GM12891 (cell line): ENCODE measurements at regions not wholly inside any gene's neighbourhood (a gene's known extent, or its start where the extent isn't known, plus 50 kb on each side); places are given as distances from the start of the nearest gene placed in this dataset.

ENCODE experiments used
- DNase-seq: peaks from one replicate; pipeline ENCODE4 v3.0.0; 2011; ENCODE audit warnings: low spot score; ENCODE audit not compliant: insufficient read length
- FAIRE-seq: peaks from 2 replicates; lab custom pipeline; 2011; peaks lifted over from hg19 to GRCh38; lab: Jason Lieb, UNC
- PAX5 ChIP-seq: IDR thresholded peaks from 2 replicates; pipeline ENCODE4 v1.6.1; 2011; ENCODE audit warnings: low read length, moderate library complexity, mild to moderate bottlenecking; ENCODE audit not compliant: insufficient read depth, severe bottlenecking
- POLR2A ChIP-seq: IDR thresholded peaks from 2 replicates; pipeline ENCODE4 v1.6.1; 2011; ENCODE audit warnings: low read depth, low read length, control low read depth
- POLR2AphosphoS5 ChIP-seq: IDR thresholded peaks from 2 replicates; pipeline ENCODE4 v1.6.1; 2011; ENCODE audit warnings: low read depth, low read length, control low read depth
- POU2F2 ChIP-seq: IDR thresholded peaks from 2 replicates; pipeline ENCODE4 v1.6.1; 2011; ENCODE audit warnings: low read depth, mild to moderate bottlenecking, control low read depth, low read length, moderate library complexity
- SPI1 ChIP-seq: IDR thresholded peaks from 2 replicates; pipeline ENCODE4 v1.6.1; 2011; ENCODE audit warnings: low read depth, low read length, control low read depth
- TAF1 ChIP-seq: IDR thresholded peaks from 2 replicates; pipeline ENCODE4 v1.6.1; 2011; ENCODE audit warnings: low read depth, low read length, control low read depth

DNA sequence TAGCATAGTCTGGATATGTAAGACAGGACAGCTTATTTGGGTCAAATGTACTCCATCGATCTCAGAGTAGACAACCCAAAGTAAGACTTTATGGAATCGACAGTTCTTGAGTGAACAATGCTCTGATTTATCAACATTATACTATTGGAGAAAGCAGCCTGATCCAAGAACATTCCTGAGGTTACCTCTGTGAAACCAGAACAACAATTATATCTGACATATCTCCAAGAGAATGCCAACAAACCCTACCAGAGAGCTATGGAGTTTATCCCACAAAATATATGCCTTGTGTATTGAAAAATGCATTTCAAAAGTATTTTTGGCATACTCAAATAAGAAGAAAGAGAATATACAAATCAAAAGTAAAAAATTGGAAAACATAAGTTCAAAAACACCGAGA lies 1985.9 kb downstream of the EFNA5 start:
- DNase-seq, result no peak
- TF ChIP-seq POLR2AphosphoS5, result no peak
- no peak for TF ChIP-seq POLR2A
- no peak for TF ChIP-seq POU2F2
- no peak for TF ChIP-seq TAF1
- no peak for TF ChIP-seq PAX5
- TF ChIP-seq SPI1, result no peak
- no peak for FAIRE-seq

DNA sequence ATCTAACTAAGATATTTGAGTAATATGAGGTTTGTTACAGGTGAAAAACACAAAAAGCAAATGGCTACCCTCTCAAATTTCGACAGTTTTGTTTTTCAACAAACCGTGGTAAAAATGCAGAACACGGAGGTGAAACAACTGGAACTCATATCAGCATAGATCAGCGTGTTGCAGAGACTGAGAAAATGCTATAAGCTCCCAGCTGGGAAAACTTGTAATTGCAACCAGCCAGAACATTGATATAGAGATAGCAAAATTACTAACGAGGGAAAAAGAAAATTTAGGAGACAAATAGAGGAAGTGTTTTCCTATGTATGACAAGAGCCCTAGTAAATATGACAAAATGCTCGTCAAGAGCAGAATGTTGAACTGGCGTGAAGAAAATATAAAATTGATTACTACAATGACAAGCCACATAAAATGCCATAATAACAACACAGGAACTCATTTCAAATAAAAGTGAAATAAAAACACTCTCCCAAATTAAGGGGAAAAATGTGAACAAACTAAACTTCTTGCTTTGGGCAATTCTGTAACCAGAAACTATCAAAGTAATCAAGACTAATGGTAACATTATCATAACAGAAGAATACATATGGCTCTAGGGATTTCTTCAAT lies 1989.8 kb downstream of the EFNA5 start:
- FAIRE-seq (no peak), DNase-seq (no peak)
- TF ChIP-seq POLR2A (no peak), POLR2AphosphoS5 (no peak), POU2F2 (no peak), SPI1 (no peak), PAX5 (no peak), TAF1 (no peak)

DNA sequence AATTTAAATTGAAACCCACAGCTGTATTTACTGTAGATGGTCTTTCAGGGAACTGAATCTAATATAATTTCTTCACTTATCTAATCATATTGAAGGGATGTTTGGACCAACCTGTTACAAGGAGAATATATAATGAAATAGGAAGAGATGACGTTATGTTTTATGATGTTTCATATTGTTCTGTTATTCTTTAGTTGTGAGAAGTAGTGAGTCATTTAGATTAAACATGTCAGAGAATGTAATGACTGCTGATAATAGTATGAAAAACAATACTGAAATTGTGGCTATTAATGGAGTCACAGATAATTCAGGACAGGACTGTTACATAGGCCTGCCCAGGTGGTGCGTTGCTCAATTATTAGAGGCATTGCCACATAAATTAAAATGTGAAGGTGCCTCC lies 1993.4 kb downstream of the EFNA5 start:
- DNase-seq (no peak), FAIRE-seq (no peak)
- no peak for TF ChIP-seq TAF1
- TF ChIP-seq POLR2AphosphoS5, result no peak
- TF ChIP-seq POU2F2, result no peak
- no peak for TF ChIP-seq SPI1
- no peak for TF ChIP-seq PAX5
- no peak for TF ChIP-seq POLR2A

DNA sequence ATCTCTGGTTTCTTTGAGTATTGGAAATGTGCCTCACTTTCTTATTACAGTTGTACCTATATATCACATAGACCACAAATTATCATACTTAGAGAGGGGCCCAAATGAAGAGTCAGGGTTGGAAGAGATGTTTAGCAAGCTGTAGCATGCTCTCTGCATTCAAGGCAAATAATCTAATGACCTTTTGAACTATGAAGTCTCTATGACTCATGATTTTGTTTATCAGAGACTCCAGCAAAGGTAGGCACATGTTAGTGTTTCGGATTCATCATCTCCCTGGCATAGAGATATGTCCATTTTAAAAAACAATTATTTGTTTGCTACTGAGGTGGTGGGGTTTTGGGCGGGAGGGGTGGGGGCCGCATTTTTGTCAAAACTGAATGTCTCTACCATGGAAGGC lies 2000.1 kb downstream of the EFNA5 start:
- FAIRE-seq, result no peak
- TF ChIP-seq POLR2AphosphoS5, result no peak
- no peak for TF ChIP-seq POLR2A
- TF ChIP-seq POU2F2, result no peak
- TF ChIP-seq TAF1, result no peak
- no peak for TF ChIP-seq SPI1
- no peak for TF ChIP-seq PAX5
- no peak for DNase-seq

DNA sequence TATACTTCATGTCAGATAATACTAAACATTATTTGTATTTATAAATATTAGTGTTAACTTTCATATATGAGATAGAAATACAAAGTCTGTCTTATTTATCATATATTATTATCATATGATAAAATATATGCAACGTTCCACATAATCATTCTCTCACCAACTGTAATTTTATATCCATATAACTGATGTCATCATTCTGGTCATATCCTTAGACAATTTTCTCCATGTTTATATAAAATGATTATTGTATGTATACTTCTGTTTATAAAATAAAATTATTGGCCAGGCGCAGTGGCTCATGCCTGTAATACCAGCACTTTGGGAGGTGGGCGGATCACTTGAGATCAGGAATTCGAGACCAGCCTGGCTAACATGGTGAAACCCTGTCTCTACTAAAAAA lies 2007.1 kb downstream of the EFNA5 start:
- no peak for TF ChIP-seq POLR2AphosphoS5
- no peak for TF ChIP-seq POLR2A
- TF ChIP-seq PAX5, result no peak
- no peak for TF ChIP-seq TAF1
- TF ChIP-seq POU2F2, result no peak
- TF ChIP-seq SPI1, result no peak
- FAIRE-seq (no peak), DNase-seq (no peak)

DNA sequence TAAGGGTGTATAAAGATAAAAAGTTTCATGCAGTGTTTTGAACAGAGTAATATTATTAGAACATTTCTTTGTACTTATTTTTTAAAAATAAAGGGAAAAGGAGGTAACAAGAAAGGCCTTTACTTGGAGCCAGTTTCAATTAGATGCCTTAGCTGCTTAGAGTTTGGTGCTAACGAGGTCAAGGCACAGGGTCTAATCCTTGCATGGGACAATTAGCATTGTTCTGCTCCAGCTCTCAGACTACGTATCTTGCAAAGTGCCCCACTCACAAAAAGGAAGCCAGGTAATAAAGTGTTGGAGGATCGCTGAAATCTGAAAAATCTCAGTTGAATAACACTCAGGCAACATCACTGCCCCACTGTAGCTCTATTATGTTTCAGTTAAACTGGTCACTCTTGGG lies 2011.3 kb downstream of the EFNA5 start:
- FAIRE-seq (no peak), DNase-seq (no peak)
- no peak for TF ChIP-seq TAF1
- no peak for TF ChIP-seq POLR2AphosphoS5
- TF ChIP-seq SPI1, result no peak
- TF ChIP-seq POU2F2, result no peak
- no peak for TF ChIP-seq POLR2A
- no peak for TF ChIP-seq PAX5

DNA sequence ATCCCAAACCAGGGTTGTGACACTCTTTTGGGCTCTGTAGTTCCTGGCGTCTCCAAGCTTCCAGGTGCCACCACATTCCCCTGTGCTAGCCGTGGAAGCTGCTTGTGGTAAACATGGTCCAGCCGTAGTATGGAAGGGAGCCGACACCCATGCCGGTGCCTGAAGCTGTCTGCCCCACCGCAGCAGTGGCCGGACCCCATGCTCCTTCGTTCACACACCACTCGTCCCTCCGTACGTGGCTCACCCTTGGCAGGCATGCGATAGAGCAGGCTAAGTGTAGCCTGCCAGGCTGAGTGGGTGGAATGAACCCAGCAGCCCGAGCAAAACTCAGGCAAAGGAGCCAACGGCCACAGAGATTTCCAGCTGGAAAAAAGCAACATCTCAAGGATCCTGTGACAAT lies 2030.4 kb downstream of the EFNA5 start:
- TF ChIP-seq SPI1, result no peak
- FAIRE-seq (no peak), DNase-seq (no peak)

DNA sequence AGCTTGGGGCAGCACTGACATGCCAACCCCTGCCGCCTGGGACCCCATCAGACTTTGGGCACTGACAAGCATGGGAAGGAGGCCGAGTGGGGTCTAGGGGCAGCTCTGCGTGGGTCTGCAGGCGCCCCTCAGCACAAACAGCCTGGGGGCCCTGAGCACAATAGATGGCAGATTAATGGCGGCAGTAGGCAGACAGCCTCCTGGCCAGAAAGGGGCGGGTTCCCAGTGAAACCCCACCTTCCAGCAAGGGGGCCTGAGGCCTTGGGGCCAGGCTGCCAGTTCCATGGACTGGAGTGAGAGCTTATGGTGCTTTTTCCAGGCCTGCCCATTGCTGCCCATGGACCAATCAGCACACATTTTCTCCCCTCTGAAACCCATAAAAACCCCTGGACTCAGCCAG lies 2031.2 kb downstream of the EFNA5 start:
- no peak for DNase-seq

DNA sequence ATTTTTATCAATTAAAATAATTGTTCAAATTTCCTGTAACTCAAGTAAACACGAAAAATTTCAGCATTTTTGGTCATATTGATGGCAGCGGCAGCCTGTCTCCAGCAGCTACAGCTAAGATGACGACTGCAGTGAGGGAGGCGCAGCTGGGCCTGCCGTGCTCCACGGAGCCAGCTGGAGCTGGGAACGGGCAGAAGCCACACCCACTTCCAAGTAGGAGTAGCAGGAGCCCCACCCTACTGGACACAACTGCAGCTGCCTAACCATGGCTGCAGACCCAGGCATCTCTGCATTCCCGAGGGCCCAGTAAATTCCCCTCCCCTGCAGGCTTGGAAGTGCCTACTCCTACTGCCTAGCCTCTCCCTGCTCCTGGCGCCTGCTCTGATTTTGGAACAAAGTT lies 2031.7 kb downstream of the EFNA5 start:
- no peak for FAIRE-seq
- no peak for TF ChIP-seq PAX5
- DNase-seq, result no peak

More for the DNA sequence above, 2031.2 kb downstream of the EFNA5 start:
- TF ChIP-seq POLR2AphosphoS5, result no peak
- TF ChIP-seq PAX5, result no peak
- TF ChIP-seq SPI1, result no peak
- no peak for TF ChIP-seq POLR2A
- no peak for TF ChIP-seq POU2F2
- no peak for TF ChIP-seq TAF1
- no peak for FAIRE-seq

DNA sequence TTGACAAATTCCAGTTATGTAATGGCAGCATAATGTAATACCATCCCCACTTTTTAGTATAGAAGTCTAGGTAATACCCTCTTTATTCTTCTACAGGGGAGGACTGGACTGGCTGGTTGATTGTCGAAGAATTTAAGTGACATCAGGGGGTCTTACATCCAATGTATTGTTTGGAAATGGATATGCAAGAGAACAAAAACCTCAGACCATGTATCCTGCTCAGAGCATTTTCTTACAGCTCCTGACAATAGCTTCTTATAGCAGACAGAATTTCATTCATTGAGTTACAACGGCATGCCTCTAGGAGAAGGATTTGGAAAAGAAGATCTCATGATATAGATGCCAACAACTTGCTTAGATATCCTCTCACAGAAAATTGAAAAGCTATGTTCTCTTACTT lies 2032.3 kb downstream of the EFNA5 start:
- TF ChIP-seq POU2F2 (no peak), TAF1 (no peak), PAX5 (no peak), POLR2AphosphoS5 (no peak), POLR2A (no peak), SPI1 (no peak)
- no peak for DNase-seq
- FAIRE-seq, result no peak

DNA sequence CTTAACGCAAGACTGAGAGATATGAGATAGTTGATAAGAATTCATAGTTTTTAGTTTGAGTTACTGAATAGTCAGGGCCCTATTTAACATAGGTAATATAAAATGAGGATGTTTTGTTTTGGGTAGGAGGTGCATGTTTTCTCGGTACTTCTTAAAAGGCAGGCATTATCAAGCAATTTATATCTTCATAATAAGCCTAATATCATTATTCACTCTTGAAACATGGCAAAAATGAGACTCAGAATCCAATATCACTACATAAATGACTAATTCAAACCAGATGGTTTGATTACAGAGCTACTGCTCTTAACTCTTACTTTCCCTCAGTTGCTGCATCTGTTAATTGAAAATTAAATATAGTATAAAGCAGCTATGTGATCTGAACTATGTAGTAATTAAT lies 2038.7 kb downstream of the EFNA5 start:
- DNase-seq (no peak), FAIRE-seq (no peak)
- TF ChIP-seq TAF1 (no peak), POLR2AphosphoS5 (no peak), SPI1 (no peak), POU2F2 (no peak), POLR2A (no peak), PAX5 (no peak)

DNA sequence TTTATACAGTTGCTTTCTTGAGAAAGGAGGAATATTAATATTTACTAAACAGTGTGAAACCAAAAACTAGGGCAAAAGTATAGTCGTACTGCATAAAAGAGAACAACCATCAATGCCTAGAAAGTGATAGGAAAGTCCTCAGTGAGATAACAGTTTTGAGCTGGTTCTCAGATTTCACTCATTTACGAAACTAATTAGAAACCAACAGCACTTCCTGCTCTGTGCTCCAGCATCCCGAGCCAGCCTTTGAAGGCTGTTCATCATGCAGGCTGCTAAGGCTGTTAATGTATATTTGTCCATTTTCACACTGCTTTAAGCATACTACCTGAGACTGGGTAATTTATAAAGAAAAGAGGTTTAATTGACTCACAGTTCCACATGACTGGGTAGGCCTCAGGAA lies 2039.9 kb downstream of the EFNA5 start:
- TF ChIP-seq PAX5, result no peak
- no peak for TF ChIP-seq POLR2AphosphoS5
- no peak for TF ChIP-seq POU2F2
- no peak for TF ChIP-seq POLR2A
- no peak for TF ChIP-seq SPI1
- no peak for TF ChIP-seq TAF1

More for the DNA sequence above, 2039.9 kb downstream of the EFNA5 start:
- FAIRE-seq (no peak), DNase-seq (no peak)
